ENCODE measurements at regions not wholly inside any gene's neighbourhood (a gene's known extent, or its start where the extent isn't known, plus 50 kb on each side); places are given as distances from the start of the nearest gene placed in this dataset.

DNA sequence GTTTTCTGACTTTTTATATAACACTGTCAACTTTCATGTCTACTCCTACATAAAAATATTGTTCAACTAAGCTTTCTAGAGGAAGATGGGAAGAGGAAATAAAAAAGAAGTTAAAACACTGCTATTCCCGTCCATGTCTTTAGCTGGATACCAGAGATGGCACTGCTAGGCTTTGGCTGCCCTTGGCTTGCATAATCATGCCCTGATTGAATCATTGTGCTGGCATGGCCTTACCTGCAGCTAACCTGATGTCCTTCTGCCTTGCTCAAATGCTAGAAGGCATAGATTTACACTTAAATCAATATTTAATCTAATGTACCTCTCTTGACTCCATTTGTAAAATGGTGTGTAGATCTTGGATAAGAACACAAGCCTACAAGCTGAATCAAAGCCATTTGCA is 539.7 kb upstream of the IL12A start:
- Histone ChIP-seq H3K9me2 (ENCODE audit: insufficient read depth) (no peaks in the 10 kb centered on the region), H4K20me1 (ENCODE audit: insufficient read depth) (no peaks in the 10 kb centered on the region), H3K4me3 (replicated peaks in 1 of 2; ENCODE audit: low read depth in 1 of 2, low read length in 2 of 2) (no peak overlapping the region), H3K36me3 (ENCODE audit: control insufficient read depth in 1 of 2, insufficient read depth in 2 of 2, low read length in 2 of 2) (no peaks in the 10 kb centered on the region), H3K27me3 (ENCODE audit: insufficient read depth, low read length) (no peaks in the 10 kb centered on the region), H3K27ac (ENCODE audit: low read depth, low read length) (no peak overlapping the region), H3K4me1 (ENCODE audit: control insufficient read depth in 1 of 2, insufficient read depth in 2 of 2, low read length in 2 of 2) (no peaks in the 10 kb centered on the region), H3K79me2 (ENCODE audit: insufficient read depth, low read length) (no peaks in the 10 kb centered on the region), H3K9me3 (ENCODE audit: control insufficient read depth in 1 of 2, insufficient read depth in 1 of 2, low read depth in 1 of 2, low read length in 2 of 2) (no peaks in the 10 kb centered on the region), H3K9ac (ENCODE audit: low read length) (no peak overlapping the region), H2AFZ (ENCODE audit: low read depth, low read length, poor library complexity, severe bottlenecking) (no peak overlapping the region), H3K4me2 (ENCODE audit: low read length) (no peak overlapping the region)
- BruUV-seq (replicated peaks): no TSS peak
- RAD21 ChIA-PET (ENCODE audit: low non-redundant PET in 1 of 2, low total read pairs in 2 of 2, uncharacterized antibody in 2 of 2, unreplicated experiment in 2 of 2): no interaction called here
- DNase-seq (ENCODE audit: low read depth, low spot score): no peak
- POLR2A ChIA-PET: no interaction called here
- intact Hi-C loops (cut with micrococcal nuclease): no loop called here
- no peak for ATAC-seq
- no peak for TF ChIP-seq REST (IDR thresholded peaks at IDR 0.05; ENCODE audit: low read depth)
- TF ChIP-seq ZNF274 (IDR thresholded peaks at IDR 0.05; ENCODE audit: low read depth, low read length): no peak
- TF ChIP-seq RAD21 (IDR thresholded peaks at IDR 0.05; ENCODE audit: low read depth): no peak
- TF ChIP-seq CBX3 (IDR thresholded peaks at IDR 0.05; ENCODE audit: low read depth): no peak
- TF ChIP-seq, protein P1, sequence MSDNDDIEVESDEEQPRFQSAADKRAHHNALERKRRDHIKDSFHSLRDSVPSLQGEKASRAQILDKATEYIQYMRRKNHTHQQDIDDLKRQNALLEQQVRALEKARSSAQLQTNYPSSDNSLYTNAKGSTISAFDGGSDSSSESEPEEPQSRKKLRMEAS (IDR thresholded peaks at IDR 0.05): no peak
- no peak for TF ChIP-seq POLR2A (IDR thresholded peaks at IDR 0.05; ENCODE audit: borderline replicate concordance, extremely low read depth, insufficient read depth, insufficient read length)
- no peak for TF ChIP-seq POLR2AphosphoS5 (IDR thresholded peaks at IDR 0.05; ENCODE audit: low read depth, low read length)
- TF ChIP-seq ELF1 (IDR thresholded peaks at IDR 0.05; ENCODE audit: borderline replicate concordance, low read depth): no peak
- CTCF ChIA-PET: no interaction called here

All from HCT116 (cell line).